SK-N-SH (cell line): ENCODE measurements at regions not wholly inside any gene's neighbourhood (a gene's known extent, or its start where the extent isn't known, plus 50 kb on each side); places are given as distances from the start of the nearest gene placed in this dataset.

Experiments used
- CTCF ChIA-PET: fragments of 300-600, 350-600 bp; formaldehyde crosslinking; extraction: SDS; loops from one replicate; lab custom pipeline; 2021; lab: Yijun Ruan, JAX
- POLR2A ChIA-PET: fragments of 350-600 bp; sonication (Branson Sonifier 250); formaldehyde crosslinking; extraction: SDS; loops from one replicate; lab custom pipeline; 2020; ENCODE audit warnings: antibody characterized with exemption, inconsistent platforms; lab: Yijun Ruan, JAX
- DNase-seq: peaks from one replicate; pipeline ENCODE4 v3.0.0; 2012
- H2AFZ ChIP-seq: fragments of 200-600 bp; sonication (generic); 2 replicates; pipeline ENCODE4 v1.8.1; 2016; ENCODE audit warnings: antibody characterized with exemption, mild to moderate bottlenecking, low read depth
- H3F3A ChIP-seq: fragments of 200-600 bp; sonication (generic); replicated peaks from 2 replicates; pipeline ENCODE3; 2016; ENCODE audit warnings: antibody characterized with exemption, mild to moderate bottlenecking; ENCODE audit not compliant: insufficient read depth
- H3K27ac ChIP-seq, 2 experiments: fragments of 200-500 bp in 1 of 2; fragments of 200-600 bp in 1 of 2; sonication (Bioruptor generic) in 1 of 2; sonication (generic), shearing (Covaris generic) in 1 of 2; 2 replicates each; pipeline versions ENCODE4 v1.5.1 to v1.6.1; 2014 to 2016; ENCODE audit warnings: low read depth in 2 of 2, inconsistent platforms in 1 of 2, low read length in 1 of 2, mild to moderate bottlenecking in 1 of 2, mixed read lengths in 1 of 2
- H3K27me3 ChIP-seq: fragments of 200-600 bp; sonication (generic), shearing (Covaris generic); 2 replicates; pipeline ENCODE4 v1.6.1; 2016; ENCODE audit warnings: mixed run types; ENCODE audit not compliant: insufficient read depth
- H3K36me3 ChIP-seq, 2 experiments: fragments of 200-500 bp in 1 of 2; fragments of 200-600 bp in 1 of 2; sonication (Bioruptor generic) in 1 of 2; sonication (generic) in 1 of 2; replicated peaks in 1 of 2; 2 replicates each; pipeline versions ENCODE3 to v1.5.1; 2014 to 2016; ENCODE audit warnings: low read length in 1 of 2, mild to moderate bottlenecking in 1 of 2; ENCODE audit not compliant: insufficient read depth in 2 of 2, control insufficient read depth in 1 of 2
- H3K4me1 ChIP-seq, 2 experiments: fragments of 200-500 bp in 1 of 2; fragments of 200-600 bp in 1 of 2; sonication (Bioruptor generic) in 1 of 2; sonication (generic), shearing (Covaris generic) in 1 of 2; 2 replicates each; pipeline versions ENCODE4 v1.5.1 to v1.6.1; 2014 to 2016; ENCODE audit warnings: low read depth in 1 of 2, low read length in 1 of 2, mixed run types in 1 of 2; ENCODE audit not compliant: insufficient read depth in 2 of 2, control insufficient read depth in 1 of 2
- H3K4me2 ChIP-seq: fragments of 200-600 bp; sonication (generic), shearing (Covaris generic); 2 replicates; pipeline ENCODE4 v1.6.1; 2017; ENCODE audit warnings: mixed run types
- H3K4me3 ChIP-seq, 2 experiments: fragments of 200-500 bp in 1 of 2; fragments of 200-600 bp in 1 of 2; sonication (Bioruptor generic) in 1 of 2; sonication (generic), shearing (Covaris generic) in 1 of 2; 2 replicates each; pipeline versions ENCODE4 v1.5.1 to v1.8.1; 2014 to 2016; ENCODE audit warnings: low read depth in 2 of 2, inconsistent platforms in 1 of 2, low read length in 1 of 2, mild to moderate bottlenecking in 1 of 2, mixed read lengths in 1 of 2, moderate library complexity in 1 of 2
- H3K79me2 ChIP-seq: fragments of 200-600 bp; sonication (generic); 2 replicates; pipeline ENCODE4 v1.8.1; 2017; ENCODE audit warnings: mild to moderate bottlenecking; ENCODE audit not compliant: insufficient read depth
- H3K9ac ChIP-seq: fragments of 200-600 bp; sonication (generic); 2 replicates; pipeline ENCODE4 v1.6.1; 2017; ENCODE audit warnings: mixed run types
- H3K9me2 ChIP-seq: fragments of 200-600 bp; sonication (generic); 2 replicates; pipeline ENCODE4 v1.6.1; 2017; ENCODE audit warnings: mixed run types
- H3K9me3 ChIP-seq: fragments of 200-600 bp; sonication (generic); 2 replicates; pipeline ENCODE4 v1.6.1; 2017; ENCODE audit warnings: mixed run types, mild to moderate bottlenecking, moderate library complexity
- H4K20me1 ChIP-seq: fragments of 200-600 bp; sonication (generic); 2 replicates; pipeline ENCODE4 v1.6.1; 2017; ENCODE audit warnings: mild to moderate bottlenecking, mixed run types; ENCODE audit not compliant: insufficient read depth
- FOXM1 ChIP-seq: IDR thresholded peaks from 2 replicates; pipeline ENCODE4 v1.4.0; 2012; ENCODE audit warnings: low read depth, mild to moderate bottlenecking
- GABPA ChIP-seq: IDR thresholded peaks from 2 replicates; pipeline ENCODE4 v1.4.0; 2012; ENCODE audit warnings: low read depth, mild to moderate bottlenecking
- GATA2 ChIP-seq: sonication (generic); formaldehyde crosslinking; IDR thresholded peaks from 2 replicates; pipeline ENCODE4 v1.5.0; 2020; ENCODE audit warnings: mild to moderate bottlenecking, missing genetic modification reagents
- MEF2A ChIP-seq: IDR thresholded peaks from 2 replicates; pipeline ENCODE4 v1.4.0; 2012; ENCODE audit warnings: low read depth, borderline replicate concordance
- MXI1 ChIP-seq: IDR thresholded peaks from 2 replicates; pipeline ENCODE4 v1.6.1; 2012; ENCODE audit warnings: mild to moderate bottlenecking, low read depth, low read length, improper control_type of control experiment
- NRF1 ChIP-seq: IDR thresholded peaks from 2 replicates; pipeline ENCODE4 v1.6.1; 2012; ENCODE audit warnings: low read depth, mild to moderate bottlenecking, low read length
- POLR2AphosphoS5 ChIP-seq: IDR thresholded peaks from 2 replicates; pipeline ENCODE4 v1.6.1; 2012; ENCODE audit warnings: low read depth, low read length
- RFX5 ChIP-seq: IDR thresholded peaks from 2 replicates; pipeline ENCODE4 v1.6.1; 2012; ENCODE audit warnings: mild to moderate bottlenecking, improper control_type of control experiment, low read length
- SMC3 ChIP-seq: IDR thresholded peaks from 2 replicates; pipeline ENCODE4 v1.6.1; 2012; ENCODE audit warnings: low read depth, low read length, improper control_type of control experiment
- TCF12 ChIP-seq: IDR thresholded peaks from 2 replicates; pipeline ENCODE4 v1.4.0; 2012
- YY1 ChIP-seq: IDR thresholded peaks from 2 replicates; pipeline ENCODE4 v1.4.0; 2012; ENCODE audit warnings: low read depth, mild to moderate bottlenecking
- whole genome bisulfite sequencing: methylation state at CpG from one replicate; pipeline ENCODE4 v1.1.6; 2017; ENCODE audit warnings: low lambda C conversion rate; 5-methylcytosine and 5-hydroxymethylcytosine counted together
- TF ChIP-seq, protein P1 (sequence below): fragments of 200-600 bp; sonication (generic); IDR thresholded peaks from 2 replicates; pipeline ENCODE4 v1.6.1; 2017; ENCODE audit warnings: antibody characterized with exemption, mild to moderate bottlenecking, moderate library complexity
- TF ChIP-seq, protein P2 (sequence below): fragments of 150-350 bp; IDR thresholded peaks from 2 replicates; pipeline ENCODE4 v1.6.1; 2017; ENCODE audit warnings: antibody characterized with exemption, low read length, low read depth, borderline replicate concordance

DNA sequence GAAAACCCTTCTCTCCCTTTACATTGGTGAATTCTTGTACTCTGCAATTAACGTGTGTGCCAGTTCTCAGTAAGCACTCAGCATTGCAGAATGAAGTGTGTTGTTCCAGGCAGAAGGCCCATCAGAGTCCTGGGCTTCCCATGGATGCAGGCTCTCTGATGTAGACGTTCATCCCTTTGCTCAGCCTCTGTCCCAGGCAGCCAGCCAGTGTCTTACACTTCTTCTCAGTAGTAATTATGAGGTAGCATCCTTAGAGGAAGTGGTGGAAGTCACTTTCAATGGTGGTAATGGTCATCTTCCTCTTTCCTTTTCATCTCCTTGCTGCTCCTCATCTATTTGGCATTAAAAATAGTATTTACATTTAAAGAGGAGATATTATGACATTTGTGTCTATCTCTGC is 66.7 kb upstream of the FYN start:
- no peaks in the 10 kb centered on the region for H4K20me1 ChIP-seq
- no peaks in the 10 kb centered on the region for H3K27me3 ChIP-seq
- 46% methylated on average over 2 of the region's 2 CpGs for WGBS
- H3K9ac ChIP-seq: no peak overlapping the region
- H3K4me2 ChIP-seq: no peak overlapping the region
- no peaks in the 10 kb centered on the region for H3K36me3 ChIP-seq
- no peaks in the 10 kb centered on the region for H3K9me2 ChIP-seq
- peaks cover 9% of the 10 kb centered on the region for H3F3A ChIP-seq
- DNase-seq: no peak
- no peak overlapping the region for H3K27ac ChIP-seq
- H2AFZ ChIP-seq: no peak overlapping the region
- H3K4me3 ChIP-seq: no peak overlapping the region
- H3K9me3 ChIP-seq: peaks cover 2% of the 10 kb centered on the region; the same call in 1 of the 2 replicates
- ChIA-PET CTCF (no interaction called here), POLR2A (no interaction called here)
- TF ChIP-seq YY1: no peak
- no peak for TF ChIP-seq TCF12
- TF ChIP-seq POLR2AphosphoS5: no peak
- TF ChIP-seq, protein P1, sequence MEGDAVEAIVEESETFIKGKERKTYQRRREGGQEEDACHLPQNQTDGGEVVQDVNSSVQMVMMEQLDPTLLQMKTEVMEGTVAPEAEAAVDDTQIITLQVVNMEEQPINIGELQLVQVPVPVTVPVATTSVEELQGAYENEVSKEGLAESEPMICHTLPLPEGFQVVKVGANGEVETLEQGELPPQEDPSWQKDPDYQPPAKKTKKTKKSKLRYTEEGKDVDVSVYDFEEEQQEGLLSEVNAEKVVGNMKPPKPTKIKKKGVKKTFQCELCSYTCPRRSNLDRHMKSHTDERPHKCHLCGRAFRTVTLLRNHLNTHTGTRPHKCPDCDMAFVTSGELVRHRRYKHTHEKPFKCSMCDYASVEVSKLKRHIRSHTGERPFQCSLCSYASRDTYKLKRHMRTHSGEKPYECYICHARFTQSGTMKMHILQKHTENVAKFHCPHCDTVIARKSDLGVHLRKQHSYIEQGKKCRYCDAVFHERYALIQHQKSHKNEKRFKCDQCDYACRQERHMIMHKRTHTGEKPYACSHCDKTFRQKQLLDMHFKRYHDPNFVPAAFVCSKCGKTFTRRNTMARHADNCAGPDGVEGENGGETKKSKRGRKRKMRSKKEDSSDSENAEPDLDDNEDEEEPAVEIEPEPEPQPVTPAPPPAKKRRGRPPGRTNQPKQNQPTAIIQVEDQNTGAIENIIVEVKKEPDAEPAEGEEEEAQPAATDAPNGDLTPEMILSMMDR: no peak
- TF ChIP-seq GABPA: no peak
- TF ChIP-seq, protein P2, sequence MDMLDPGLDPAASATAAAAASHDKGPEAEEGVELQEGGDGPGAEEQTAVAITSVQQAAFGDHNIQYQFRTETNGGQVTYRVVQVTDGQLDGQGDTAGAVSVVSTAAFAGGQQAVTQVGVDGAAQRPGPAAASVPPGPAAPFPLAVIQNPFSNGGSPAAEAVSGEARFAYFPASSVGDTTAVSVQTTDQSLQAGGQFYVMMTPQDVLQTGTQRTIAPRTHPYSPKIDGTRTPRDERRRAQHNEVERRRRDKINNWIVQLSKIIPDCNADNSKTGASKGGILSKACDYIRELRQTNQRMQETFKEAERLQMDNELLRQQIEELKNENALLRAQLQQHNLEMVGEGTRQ: no peak
- TF ChIP-seq MXI1: no peak
- TF ChIP-seq NRF1: no peak
- no peak for TF ChIP-seq FOXM1
- no peak for TF ChIP-seq GATA2 (CRISPR knock-in tag)
- TF ChIP-seq, all 33 proteins: peak for 0
- H3K4me1 ChIP-seq: no peaks in the 10 kb centered on the region; a peak in 1 of 4 replicates
- H3K79me2 ChIP-seq: no peaks in the 10 kb centered on the region

DNA sequence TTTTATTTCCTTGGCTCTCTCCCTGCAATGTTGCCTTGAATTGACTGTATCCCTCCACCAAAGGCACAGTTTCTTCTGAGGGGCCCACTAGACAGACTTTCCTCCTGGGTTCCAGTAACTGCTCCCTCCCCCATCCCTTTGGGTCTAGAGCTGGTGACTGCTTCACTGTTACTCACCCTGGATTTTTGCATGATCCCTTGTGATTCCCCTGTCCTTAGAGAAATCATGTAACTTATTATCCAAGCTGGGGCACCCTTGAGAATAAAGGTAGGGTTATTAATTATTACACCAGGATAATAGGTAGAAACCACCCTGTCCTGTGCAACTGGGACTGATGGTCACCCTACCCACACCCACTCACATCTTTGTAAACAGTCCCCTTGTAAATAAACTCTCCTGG is 67.5 kb upstream of the FYN start:
- POLR2A ChIA-PET: no interaction called here
- Histone ChIP-seq H3K27me3 (no peaks in the 10 kb centered on the region), H3K9me3 (peaks cover 2% of the 10 kb centered on the region; the same call in 1 of the 2 replicates), H3K4me2 (no peak overlapping the region), H3K36me3 (no peaks in the 10 kb centered on the region), H3K4me3 (no peak overlapping the region), H3K79me2 (no peaks in the 10 kb centered on the region), H3K9me2 (no peaks in the 10 kb centered on the region), H3K4me1 (no peaks in the 10 kb centered on the region; a peak in 1 of 4 replicates), H3F3A (peaks cover 9% of the 10 kb centered on the region), H3K9ac (no peak overlapping the region), H3K27ac (no peak overlapping the region), H4K20me1 (no peaks in the 10 kb centered on the region), H2AFZ (no peak overlapping the region)
- CTCF ChIA-PET: no interaction called here
- DNase-seq: no peak
- no peak for TF ChIP-seq SMC3
- no peak for TF ChIP-seq RFX5
- no peak for TF ChIP-seq MEF2A
